HG02678 (cell line): ENCODE measurements at regions not wholly inside any gene's neighbourhood (a gene's known extent, or its start where the extent isn't known, plus 50 kb on each side); places are given as distances from the start of the nearest gene placed in this dataset.
"Not testable (repeated sequence)": the region's sequence is repeated elsewhere in the genome, so short reads cannot be mapped to it uniquely, and the experiment has no call there.

Experiments used
- ATAC-seq: cut with Tn5 transposase; IDR thresholded peaks from one replicate; pipeline ENCODE4 v1.9.1; 2021; ENCODE audit warnings: mild to moderate bottlenecking, moderate library complexity; ENCODE audit not compliant: unreplicated experiment

DNA sequence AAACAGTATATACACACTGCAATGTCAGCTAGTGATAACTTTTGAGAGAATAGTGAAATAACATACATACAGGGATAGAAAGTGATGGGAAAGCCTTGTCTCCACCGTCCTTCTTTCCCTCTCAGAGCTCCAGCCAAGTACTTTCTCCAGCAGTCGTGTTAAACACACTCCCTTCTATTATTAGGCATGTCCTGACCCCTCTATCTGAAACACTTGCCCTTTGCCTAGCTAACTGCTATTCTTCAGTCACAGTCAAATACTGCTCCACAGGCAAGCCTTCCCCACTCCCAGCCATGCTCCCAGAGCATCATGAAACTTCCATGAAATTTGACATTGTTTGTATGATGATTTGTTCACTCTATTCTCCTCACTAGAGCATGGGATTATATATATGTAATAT is 291.1 kb downstream of the TRIML1 start:
- no peak for ATAC-seq

DNA sequence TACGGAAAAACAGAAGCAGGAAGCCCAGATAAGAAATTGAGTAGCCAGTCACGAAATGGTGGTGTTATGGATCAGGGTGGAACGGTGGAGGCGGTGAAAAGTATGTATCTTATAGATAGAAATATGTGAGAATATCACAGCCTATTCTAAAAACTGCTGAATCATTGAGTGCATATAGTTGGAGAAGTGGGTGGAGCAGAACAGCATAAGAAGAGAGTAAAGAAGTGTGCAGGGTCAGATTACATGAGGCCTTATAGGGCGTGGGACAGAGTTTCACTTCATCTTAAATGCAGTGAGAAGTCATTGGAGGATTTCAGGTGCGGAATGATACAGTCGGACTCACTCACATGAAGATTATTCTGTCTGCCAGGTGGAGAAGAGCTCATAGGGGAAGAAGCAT is 293.1 kb downstream of the TRIML1 start:
- ATAC-seq = no peak

DNA sequence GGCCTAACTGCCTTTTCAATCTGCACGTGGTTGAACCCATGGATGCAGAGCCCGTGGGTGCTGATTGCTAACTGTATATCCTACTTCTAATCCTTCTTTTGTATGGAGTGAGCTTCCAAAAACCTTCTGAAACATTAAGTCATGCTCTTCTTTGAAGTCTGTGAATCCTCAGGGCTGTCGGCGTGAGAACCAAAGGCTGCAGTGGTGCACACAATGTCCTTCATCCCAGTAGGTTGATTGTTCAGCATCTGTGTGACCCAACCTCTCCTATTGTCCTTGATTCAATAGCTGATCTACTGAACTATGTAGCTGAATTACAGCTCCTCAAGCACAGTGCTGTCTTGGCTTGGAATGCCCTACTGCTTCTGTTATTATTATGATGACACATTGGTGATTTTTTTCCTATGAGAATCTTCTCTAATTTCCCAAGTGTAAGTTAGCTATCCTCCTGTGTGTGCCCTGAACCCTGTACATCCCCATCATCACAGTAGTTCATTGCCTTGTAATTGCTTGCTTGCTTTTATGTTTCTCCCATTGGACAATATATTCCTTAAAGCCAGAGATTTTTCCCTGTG is 294.6 kb downstream of the TRIML1 start:
- ATAC-seq = no peak

DNA sequence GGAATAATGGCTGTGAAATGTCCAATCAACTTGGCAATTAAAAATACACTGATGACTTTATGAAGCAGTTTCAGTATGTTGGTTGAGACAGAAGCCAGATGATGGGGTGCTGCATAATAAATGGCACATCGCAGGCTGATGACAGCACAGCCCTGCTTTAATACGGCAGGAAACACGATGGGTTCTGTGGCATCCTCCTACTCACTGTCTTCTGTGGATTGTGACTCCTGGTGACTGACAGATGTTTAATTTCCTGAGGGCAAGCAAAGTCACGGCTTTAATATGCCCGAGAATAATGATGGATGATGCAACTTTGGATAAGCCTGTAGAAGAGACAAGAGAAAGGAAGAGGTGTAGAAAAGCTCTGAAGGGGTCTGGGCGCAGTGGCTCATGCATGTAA is 295.4 kb downstream of the TRIML1 start:
- ATAC-seq = no peak

DNA sequence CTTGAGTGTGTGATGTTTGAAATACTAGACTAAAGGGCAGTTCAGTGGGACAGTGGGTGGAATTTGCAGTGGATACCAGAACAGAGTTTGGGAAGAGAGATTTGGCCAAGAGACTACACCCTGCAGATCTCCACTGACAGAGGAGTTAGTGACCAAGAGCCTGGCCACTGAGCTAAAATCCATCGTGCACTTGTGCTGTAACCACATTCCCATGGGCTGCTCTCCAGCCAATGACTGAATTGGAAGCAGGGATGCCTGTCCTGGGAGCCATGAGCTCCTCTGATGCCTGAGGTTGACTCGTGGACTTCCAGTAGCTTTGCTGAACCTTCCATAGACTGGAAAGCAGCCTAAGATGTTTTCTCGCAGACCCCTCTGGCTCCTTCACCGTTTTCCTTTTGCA is 296.1 kb downstream of the TRIML1 start:
- no peak for ATAC-seq

DNA sequence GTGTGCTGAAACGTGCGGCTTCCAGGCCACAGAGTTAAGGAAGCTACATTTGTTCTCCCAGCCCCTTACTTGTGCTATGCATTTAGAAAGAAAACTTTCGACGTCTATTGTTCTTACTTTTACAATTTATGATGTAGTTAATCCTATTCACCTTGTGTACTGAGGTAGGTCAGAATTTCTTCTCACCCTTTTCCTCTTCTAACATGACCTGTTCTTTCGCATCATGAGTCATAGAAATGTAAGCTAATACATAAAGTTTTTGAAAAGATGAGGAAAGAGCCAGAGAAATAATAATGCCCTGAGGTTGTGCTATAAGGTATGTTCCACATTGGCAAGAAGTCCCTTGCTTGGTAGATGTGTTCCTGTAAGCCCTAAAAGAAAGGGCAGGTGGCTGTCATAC is 298.3 kb downstream of the TRIML1 start:
- ATAC-seq = no peak

DNA sequence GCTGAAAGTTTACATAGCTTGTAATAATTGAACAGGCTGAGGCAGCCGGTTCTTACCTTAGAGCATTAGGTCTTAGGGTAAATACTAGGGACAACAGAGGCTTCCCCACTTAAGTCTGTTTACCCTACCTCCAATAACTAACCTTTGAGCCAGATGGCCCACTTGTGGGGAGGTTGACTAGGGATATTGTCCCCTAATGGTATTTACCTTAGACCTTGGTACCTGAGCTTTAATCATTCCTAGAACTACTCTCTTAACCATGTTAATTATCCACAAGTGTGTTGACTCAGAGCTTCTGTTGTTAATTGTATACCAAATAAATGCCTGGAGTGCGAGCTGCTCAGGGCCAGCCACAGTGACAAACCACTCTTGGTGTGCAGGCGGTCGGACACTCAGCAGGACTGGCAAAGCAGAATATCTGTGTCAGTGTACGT is 299.2 kb downstream of the TRIML1 start:
- ATAC-seq = not testable (repeated sequence)

DNA sequence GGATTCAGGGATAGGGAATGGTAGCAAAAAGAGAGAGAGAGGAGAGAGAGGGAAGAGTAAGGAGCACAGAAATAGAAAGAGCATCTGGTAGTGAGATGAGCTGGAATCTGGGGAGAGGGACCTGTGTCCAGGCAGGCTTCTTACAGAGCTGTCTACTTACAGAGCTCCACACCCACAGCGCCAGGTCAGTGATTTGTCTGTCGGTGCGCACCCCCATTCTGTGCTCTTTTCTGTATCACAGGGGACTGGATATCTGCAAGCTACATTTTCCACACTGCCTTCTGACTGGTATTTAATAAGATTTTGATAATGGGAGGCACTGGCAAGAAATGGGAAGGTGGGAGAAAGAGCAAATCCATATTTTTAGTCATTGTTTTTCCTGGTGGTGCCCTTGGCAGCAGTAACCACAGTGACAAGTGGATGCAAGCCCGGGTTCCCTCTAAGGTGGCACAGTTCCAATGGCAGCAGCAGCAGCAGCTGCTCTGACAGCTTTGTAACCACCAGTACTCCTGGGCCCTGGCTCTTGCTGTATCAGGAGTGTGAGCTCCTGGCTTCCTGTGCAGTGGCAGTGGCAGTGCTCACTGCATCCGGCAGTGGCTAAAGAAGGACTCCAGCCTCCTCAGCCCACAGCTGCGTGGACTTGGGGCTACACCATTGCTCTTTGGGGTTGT is 300.5 kb downstream of the TRIML1 start:
- ATAC-seq = no peak

DNA sequence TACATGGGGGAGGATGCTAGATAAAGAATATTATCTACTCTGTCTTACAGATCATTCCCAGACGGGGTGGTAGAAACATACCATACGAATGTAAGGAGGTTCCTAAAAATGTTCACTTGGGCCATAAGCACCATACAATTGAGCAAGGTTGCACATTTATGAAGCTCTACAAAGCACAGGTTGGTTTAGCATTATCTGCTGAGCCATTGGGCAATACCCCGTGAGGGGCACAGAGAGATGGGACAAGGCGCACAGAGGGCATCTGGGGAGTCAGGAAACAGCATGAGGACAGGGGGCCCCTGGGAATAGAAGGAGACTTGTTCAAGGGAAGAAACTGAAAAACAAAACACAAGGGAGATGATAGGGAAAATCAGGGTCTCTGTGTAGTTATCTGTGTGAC is 305.3 kb downstream of the TRIML1 start:
- no peak for ATAC-seq

DNA sequence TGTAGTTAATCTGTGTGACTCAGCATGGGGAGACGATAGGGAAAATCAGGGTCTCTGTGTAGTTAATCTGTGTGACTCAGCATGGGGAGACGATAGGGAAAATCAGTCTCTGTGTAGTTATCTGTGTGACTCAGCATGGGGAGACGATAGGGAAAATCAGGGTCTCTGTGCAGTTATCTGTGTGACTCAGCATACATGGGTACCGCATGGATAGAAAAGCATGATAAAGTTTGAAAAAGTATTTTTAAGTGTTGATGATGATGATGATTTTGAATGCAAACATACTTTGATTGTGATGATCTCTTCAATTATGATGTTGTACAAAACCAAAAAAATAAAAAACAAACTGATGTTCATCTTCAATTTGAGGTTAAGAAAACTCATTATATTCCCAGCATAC is 309.8 kb downstream of the TRIML1 start:
- not testable (repeated sequence) for ATAC-seq

DNA sequence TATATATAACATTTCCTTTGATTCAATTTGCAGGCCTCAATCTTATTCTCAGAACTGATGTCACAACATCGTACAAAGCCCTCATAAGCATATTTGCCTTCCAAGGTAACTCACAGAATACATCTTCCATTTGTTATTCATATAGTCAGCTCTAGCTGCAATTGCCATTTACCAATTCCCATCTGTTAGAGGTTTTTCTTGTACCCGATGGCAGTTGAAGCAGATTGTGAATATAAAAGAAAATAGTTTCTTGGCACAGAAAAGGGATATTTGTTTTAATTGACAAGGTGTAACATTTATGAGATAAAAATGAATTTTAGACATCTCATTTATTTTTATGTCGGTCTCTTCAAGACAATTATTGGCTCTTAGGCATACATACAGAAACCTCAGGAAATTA is 311.3 kb downstream of the TRIML1 start:
- no peak for ATAC-seq

DNA sequence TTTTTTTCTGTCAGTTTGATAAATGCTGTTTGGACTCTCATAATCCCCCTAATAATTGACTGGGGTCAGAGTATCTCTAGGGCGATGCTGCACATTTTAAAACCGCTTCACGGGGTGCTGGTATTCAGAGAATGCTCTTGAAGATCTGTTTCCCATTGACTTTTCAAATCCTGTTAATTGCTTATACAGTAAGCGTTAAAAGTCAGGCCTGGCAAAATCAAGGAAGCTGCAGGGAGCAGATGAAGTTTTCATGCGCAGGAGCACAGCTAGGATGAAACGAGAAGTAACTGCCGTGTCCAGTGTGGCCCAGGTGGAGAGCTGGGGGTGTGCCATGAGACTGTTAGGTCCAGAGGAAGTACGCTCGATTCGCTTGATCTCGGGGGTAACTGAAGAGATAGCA is 312.9 kb downstream of the TRIML1 start:
- no peak for ATAC-seq

DNA sequence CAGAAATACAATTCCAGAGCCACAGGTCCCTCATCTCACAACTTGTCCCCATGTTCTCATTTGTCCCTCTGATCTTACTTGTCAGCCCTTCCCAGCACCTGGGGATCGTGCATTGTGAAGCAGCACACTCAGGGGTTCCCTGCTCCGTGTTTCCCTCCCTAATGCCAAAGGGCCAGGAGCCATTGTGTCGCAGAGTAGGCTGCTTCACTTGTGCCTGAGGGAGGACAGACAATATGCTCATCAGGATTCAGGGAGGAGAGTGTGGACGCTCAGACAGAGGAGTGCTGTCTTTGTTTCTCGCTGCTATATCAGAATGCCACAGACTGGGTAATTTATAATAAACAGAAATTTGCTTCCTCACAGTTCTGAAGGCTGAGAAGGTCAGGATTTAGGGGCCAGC is 315.3 kb downstream of the TRIML1 start:
- ATAC-seq = no peak

DNA sequence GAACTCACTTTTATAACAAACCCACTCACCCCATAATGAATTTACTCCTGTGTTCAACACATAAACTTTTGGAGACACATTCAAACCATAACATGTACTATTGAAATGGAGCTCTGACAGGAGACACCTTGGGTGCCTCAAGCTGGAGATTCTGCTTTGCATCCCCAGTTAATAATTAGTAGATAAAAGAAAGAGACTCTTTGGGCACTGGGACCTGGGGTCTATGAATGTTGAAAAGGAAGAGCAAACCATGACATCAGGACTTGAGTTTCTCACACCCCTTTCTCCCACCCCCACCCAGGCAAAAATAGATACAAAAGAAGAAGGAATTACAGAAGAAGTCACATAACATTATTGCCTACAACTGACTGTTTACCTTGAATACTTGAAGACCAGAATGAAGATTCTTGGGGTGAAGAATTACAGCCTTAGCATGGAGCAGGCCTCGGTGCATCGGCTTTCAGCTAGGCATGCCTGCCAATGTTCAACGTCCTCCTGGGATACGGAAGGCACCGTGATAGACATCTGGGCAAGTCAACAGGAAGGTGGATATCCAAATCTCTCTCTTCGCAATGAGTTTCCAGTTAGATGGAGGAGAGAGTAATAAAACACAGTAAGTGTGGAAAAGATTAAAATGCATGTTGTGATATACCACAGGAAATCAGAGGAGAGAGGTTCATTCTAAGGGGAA is 316.0 kb downstream of the TRIML1 start:
- no peak for ATAC-seq

DNA sequence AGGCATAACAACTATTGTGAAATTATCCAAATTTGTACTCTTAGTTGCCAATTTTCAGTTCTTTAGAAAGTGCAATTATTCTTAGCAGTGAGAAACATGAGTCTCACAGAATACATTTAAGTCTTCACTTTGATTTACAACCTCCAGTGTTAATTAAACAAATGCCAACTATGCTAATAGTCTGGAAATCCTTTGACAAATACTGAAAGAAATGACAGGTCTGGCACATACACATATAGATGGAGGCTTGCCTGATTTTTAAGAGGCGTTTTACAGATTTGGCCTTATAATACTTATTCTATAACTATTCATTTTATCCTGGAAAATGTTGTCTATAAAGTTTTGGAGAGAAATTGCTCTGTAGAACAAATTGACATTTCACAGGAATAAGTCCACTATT is 320.1 kb downstream of the TRIML1 start:
- ATAC-seq = no peak

DNA sequence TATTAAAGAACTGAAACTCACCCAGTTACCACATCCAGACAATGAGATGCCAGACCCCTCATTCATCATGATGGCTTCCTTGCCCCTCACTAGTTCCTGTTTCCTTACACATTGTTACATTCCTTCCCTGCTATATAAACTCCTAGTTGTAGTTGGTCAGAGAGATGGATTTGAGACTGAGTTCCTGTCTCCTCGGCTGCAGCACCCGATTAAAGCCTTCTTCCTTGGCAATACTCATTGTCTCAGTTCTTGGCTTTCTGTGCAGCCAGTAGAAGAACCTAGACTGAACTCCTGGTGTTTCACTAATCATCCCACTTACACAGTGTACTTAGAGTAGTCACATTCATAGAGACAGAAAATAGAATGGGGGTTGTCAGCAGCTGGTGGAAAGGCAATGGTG is 324.7 kb downstream of the TRIML1 start:
- ATAC-seq = no peak

DNA sequence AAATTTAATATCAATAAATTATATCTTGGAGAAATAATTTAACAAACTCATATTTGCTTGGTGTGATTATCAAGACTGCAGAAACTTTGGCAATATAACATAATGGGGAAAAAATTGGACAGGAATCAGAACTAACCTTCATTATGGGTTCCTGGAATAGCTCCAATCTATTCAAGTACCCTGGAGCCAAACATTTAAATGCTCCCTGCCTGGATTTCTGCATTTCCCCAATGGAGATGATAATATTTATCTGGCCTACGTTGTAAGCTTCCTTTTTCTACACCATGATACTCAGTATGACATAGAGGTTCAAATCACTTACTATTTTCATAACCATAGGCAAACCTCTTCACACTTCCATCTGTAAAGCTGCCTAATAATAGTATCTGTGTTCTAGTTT is 326.8 kb downstream of the TRIML1 start:
- ATAC-seq = no peak

DNA sequence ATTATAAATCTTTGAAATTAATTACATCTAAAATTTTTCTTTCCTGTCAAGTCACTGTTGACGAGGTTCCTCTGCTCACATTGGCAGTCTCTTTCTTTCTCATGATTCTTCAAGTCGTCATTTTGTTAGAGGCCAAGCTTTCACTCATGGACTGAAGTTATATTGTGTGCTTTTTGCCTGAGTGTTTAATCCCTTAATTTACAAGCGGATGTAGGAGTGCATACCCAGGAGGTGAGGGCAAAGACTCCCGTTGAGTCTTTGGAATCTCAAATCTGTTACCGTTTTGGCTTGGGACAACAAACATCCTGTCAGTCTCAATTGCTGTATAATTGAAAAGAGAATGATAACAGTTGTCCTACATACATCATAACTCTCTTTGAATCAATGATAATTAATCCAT is 345.0 kb downstream of the TRIML1 start:
- ATAC-seq = no peak

DNA sequence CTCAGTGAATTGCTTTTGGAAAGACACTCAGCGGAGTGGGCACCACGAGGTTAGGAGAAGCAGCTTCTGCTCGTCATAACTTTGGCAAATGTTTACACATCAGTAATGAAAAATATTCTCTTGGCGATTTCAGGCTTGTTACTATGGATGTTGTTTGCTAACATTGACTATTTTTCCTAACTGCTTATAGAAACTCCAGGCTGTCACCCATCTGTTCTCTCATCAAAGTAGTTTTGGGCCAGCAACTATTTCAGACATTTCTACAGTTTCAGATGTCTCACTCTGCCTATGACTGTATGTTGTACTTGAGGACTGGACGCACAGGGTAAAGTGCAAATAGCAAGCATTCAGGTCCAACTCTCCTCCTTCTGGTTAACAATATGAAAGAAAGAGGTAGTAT is 346.7 kb downstream of the TRIML1 start:
- no peak for ATAC-seq

DNA sequence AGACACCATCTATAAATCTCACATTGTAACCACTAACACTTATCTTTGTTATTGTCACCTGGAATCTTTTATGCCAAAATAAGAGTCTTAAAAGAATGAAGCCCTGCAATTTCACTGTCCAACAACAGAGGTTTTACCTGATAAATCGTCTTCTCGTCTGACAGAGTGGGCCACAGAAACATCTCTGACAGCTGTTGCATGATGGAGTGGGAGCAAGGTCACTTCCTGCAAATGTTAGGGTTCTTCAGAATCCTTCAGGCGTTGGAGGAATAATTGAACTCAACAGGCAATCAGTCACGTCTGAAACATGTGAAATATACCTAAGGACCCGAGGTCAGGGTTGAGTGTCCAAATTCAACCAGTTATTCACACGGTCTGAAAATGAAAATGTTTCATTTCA is 353.6 kb downstream of the TRIML1 start:
- ATAC-seq = no peak

DNA sequence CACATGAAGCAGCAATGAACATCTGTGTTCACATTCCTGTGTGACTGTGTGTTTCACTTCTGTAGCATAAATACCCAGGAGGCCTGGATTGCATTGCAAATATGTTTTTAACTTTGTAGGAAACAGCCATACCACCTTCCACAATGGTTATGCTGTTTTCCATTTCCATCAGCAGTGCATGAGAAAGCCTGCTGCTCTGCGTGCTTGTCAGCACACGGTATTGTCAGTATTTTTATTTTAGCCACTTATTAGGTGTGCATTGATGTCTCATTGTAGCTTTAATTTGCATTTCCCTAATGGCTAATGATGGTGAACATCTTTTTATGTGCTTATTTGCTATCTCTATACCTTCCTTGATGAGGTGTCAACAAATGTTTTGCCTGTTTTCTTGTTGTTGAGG is 355.9 kb downstream of the TRIML1 start:
- ATAC-seq = no peak

DNA sequence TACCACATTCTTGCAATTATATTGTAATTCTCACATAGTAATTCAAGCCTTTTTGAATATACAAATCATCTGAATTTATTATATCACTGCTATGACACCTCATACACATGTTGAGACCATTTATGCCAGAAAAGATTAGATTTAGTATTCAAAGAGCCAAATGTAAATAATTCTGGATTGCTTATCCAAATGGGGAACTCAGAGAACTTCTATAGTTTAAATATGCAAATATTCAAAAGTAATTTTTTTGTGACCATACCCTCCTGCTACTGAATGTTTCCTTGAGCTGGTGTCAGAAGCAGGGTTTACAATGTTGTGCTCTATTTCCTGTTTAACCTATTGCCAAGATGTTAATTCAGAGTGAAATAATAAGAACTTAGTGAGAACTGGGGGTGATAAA is 372.2 kb downstream of the TRIML1 start:
- ATAC-seq = no peak

DNA sequence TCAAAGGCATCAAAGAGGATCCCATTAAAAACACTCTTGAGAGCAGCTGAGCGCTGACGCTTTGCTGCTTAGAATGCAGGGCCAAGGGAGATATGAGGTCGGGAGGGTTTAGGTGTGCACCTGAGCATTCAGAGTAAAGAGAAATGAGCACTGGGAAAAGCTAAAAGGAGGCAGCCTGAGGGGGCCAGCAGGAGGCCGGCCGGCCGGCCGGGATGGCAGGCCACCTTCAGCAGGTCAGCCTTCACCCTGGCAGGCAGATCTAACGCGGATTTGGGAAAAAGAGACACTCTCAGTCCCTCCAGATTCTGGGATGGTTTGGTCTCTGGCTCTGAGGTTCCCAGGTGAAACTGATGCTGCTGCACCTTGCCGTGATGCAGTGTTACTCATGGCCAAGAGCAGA is 393.5 kb downstream of the TRIML1 start:
- no peak for ATAC-seq
